Neural cell (in vitro differentiated cells): ENCODE measurements at regions not wholly inside any gene's neighbourhood (a gene's known extent, or its start where the extent isn't known, plus 50 kb on each side); places are given as distances from the start of the nearest gene placed in this dataset.

ENCODE experiments used
- CTCF ChIP-seq: fragments of 450-650 bp; IDR thresholded peaks from 2 replicates; pipeline ENCODE4 v1.5.1; 2014; ENCODE audit warnings: antibody characterized with exemption, mild to moderate bottlenecking, moderate library complexity; ENCODE audit not compliant: poor library complexity, severe bottlenecking
- EZH2 ChIP-seq: fragments of 200-600, 300-800 bp; shearing (Covaris generic), sonication (generic); IDR thresholded peaks from 2 replicates; pipeline ENCODE4 v1.6.1; 2014; ENCODE audit warnings: antibody characterized with exemption, low read length, borderline replicate concordance, mild to moderate bottlenecking; ENCODE audit not compliant: insufficient read depth, poor library complexity, severe bottlenecking
- SMC3 ChIP-seq: fragments of 450-650 bp; conservative IDR thresholded peaks from 2 replicates; pipeline ENCODE4 v1.6.1; 2014; ENCODE audit warnings: antibody characterized with exemption, mild to moderate bottlenecking, moderate library complexity; ENCODE audit not compliant: poor library complexity
- TF ChIP-seq, protein P1 (sequence below): IDR thresholded peaks from 2 replicates; pipeline ENCODE4 v1.6.1; 2012; ENCODE audit warnings: borderline replicate concordance

DNA sequence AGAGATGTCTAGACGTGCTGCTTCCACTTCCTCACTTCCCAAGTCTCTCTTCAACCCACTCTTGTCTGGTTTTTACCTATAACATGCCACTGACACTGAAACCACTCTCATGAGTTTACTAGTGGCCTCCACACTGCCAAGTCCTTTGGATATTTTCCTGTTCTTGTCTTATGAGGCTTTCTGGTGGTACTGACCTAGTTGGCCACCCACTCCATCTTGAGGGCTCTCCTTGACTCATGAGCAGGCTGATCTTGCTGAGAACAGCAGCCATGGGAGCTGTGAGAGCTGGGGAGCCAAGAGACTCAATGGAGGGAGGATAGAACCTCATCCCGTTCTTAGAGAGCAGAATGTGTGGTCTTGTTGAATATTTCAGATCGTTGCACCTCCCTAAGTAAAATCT lies 283.4 kb upstream of the PRDM1 start:
- TF ChIP-seq SMC3 (no peak), CTCF (no peak), EZH2 (no peak)
- TF ChIP-seq, protein P1, sequence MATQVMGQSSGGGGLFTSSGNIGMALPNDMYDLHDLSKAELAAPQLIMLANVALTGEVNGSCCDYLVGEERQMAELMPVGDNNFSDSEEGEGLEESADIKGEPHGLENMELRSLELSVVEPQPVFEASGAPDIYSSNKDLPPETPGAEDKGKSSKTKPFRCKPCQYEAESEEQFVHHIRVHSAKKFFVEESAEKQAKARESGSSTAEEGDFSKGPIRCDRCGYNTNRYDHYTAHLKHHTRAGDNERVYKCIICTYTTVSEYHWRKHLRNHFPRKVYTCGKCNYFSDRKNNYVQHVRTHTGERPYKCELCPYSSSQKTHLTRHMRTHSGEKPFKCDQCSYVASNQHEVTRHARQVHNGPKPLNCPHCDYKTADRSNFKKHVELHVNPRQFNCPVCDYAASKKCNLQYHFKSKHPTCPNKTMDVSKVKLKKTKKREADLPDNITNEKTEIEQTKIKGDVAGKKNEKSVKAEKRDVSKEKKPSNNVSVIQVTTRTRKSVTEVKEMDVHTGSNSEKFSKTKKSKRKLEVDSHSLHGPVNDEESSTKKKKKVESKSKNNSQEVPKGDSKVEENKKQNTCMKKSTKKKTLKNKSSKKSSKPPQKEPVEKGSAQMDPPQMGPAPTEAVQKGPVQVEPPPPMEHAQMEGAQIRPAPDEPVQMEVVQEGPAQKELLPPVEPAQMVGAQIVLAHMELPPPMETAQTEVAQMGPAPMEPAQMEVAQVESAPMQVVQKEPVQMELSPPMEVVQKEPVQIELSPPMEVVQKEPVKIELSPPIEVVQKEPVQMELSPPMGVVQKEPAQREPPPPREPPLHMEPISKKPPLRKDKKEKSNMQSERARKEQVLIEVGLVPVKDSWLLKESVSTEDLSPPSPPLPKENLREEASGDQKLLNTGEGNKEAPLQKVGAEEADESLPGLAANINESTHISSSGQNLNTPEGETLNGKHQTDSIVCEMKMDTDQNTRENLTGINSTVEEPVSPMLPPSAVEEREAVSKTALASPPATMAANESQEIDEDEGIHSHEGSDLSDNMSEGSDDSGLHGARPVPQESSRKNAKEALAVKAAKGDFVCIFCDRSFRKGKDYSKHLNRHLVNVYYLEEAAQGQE = no peak
